ENCODE measurements at regions not wholly inside any gene's neighbourhood (a gene's known extent, or its start where the extent isn't known, plus 50 kb on each side); places are given as distances from the start of the nearest gene placed in this dataset.

DNA sequence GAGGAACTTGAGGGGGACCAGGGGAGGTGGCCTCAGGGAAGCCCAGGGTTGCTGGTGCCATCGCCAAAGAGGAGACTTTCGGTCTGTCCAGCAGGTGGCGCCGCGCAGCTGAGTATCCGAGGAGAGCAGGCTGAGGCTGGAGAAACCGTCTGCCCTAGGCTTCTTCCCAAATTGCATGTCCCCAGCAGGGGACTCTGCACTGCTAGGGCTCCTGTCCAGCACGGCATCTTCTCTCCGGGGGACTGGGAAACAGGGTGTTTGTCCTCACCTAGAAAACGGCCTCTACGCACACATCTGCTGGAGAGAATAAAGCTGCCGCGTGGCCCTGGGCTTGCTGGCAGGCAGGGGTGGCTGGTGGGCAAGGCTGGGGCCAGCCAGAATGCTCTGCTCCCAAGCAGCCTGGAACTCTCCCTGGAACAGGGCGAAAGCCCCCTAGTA lies 161.9 kb downstream of the SH2D4B start:
- peak; percentile 90 for TF ChIP-seq CTCF (conservative IDR thresholded peaks at IDR 0.05)
- no peak for TF ChIP-seq EZH2 (IDR thresholded peaks at IDR 0.05; ENCODE audit: low read depth)
